B cell (primary cell): ENCODE measurements at regions not wholly inside any gene's neighbourhood (a gene's known extent, or its start where the extent isn't known, plus 50 kb on each side); places are given as distances from the start of the nearest gene placed in this dataset.

Source experiments
- ATAC-seq: fragments of 200-7000 bp; cut with Tn5 transposase; one replicate; pipeline ENCODE4 v1.10.0; 2021; ENCODE audit warnings: low read depth, mild to moderate bottlenecking, moderate number of reproducible peaks, moderate library complexity
- CTCF ChIA-PET: fragments of 350-600 bp; sonication (Branson Sonifier 250); formaldehyde crosslinking; loops from one replicate; lab custom pipeline; 2021; ENCODE audit warnings: antibody characterized with exemption, inconsistent platforms; lab: Charles Lee
- POLR2A ChIA-PET: fragments of 350-600 bp; sonication (Branson Sonifier 250); formaldehyde crosslinking; loops from one replicate; lab custom pipeline; 2021; ENCODE audit warnings: antibody characterized with exemption; lab: Charles Lee
- DNase-seq: peaks from one replicate; pipeline ENCODE4 v3.0.0; 2013
- H2AFZ ChIP-seq: 2 replicates; pipeline ENCODE4 v1.6.1; 2012; ENCODE audit warnings: mild to moderate bottlenecking, low read depth, low read length; ENCODE audit not compliant: insufficient read depth, poor library complexity, severe bottlenecking
- H3K27ac ChIP-seq, 2 donors: 1 replicate in 1 of 2; 2 replicates in 1 of 2; pipeline ENCODE4 v1.5.1; 2012 to 2013; ENCODE audit warnings: low read length in 2 of 2, mild to moderate bottlenecking in 2 of 2, moderate library complexity in 1 of 2
- H3K27me3 ChIP-seq, 4 experiments: fragments of 200-600 bp in 1 of 4; sonication (generic) in 1 of 4; replicated peaks in 1 of 4; 1 replicate in 2 of 4; 2 replicates in 2 of 4; pipeline versions ENCODE4 v1.6.1 to v1.7.0; 2013 to 2016; ENCODE audit warnings: low read length in 3 of 4, mild to moderate bottlenecking in 2 of 4, mixed read lengths in 1 of 4, moderate library complexity in 1 of 4; ENCODE audit not compliant: insufficient read depth in 4 of 4, control insufficient read depth in 3 of 4; ENCODE audit errors: control extremely low read depth in 1 of 4
- H3K36me3 ChIP-seq, 2 experiments: replicated peaks in 1 of 2; 1 replicate in 1 of 2; 2 replicates in 1 of 2; pipeline versions ENCODE4 v1.6.1 to v1.7.1; 2013; ENCODE audit warnings: low read length in 1 of 2; ENCODE audit not compliant: insufficient read depth in 2 of 2, control insufficient read depth in 1 of 2; ENCODE audit errors: control extremely low read depth in 1 of 2, extremely low read depth in 1 of 2
- H3K4me1 ChIP-seq, 2 donors: fragments of 200-600 bp in 1 of 2; sonication (generic) in 1 of 2; 1 replicate in 1 of 2; 2 replicates in 1 of 2; pipeline versions ENCODE4 v1.5.1 to v1.6.1; 2013 to 2017; ENCODE audit warnings: low read length in 2 of 2; ENCODE audit not compliant: control insufficient read depth in 2 of 2, insufficient read depth in 2 of 2
- H3K4me2 ChIP-seq: replicated peaks from 2 replicates; pipeline ENCODE3; 2012; ENCODE audit warnings: mild to moderate bottlenecking, low read depth, low read length; ENCODE audit not compliant: poor library complexity, severe bottlenecking
- H3K4me3 ChIP-seq, 5 experiments: fragments of 200-600 bp in 1 of 5; sonication (generic) in 1 of 5; 1 replicate in 3 of 5; 2 replicates in 2 of 5; pipeline versions ENCODE4 v1.5.1 to v1.7.0; 2011 to 2016; ENCODE audit warnings: low read length in 4 of 5, mild to moderate bottlenecking in 4 of 5, low read depth in 2 of 5, control low read depth in 1 of 5, moderate library complexity in 1 of 5; ENCODE audit not compliant: insufficient read depth in 1 of 5; ENCODE audit errors: control extremely low read depth in 1 of 5, extremely low read depth in 1 of 5
- H3K79me2 ChIP-seq: fragments of 200-600 bp; sonication (generic); one replicate; pipeline ENCODE4 v1.6.0; 2016; ENCODE audit warnings: low read length; ENCODE audit not compliant: control insufficient read depth, insufficient read depth
- H3K9ac ChIP-seq: fragments of 200-600 bp; sonication (generic); 2 replicates; pipeline ENCODE4 v1.6.1; 2017; ENCODE audit warnings: mild to moderate bottlenecking, low read length, moderate library complexity
- H3K9me3 ChIP-seq, 3 donors: one replicate each; pipeline versions ENCODE4 v1.6.1 to v1.7.1; 2013; ENCODE audit warnings: low read length in 2 of 3; ENCODE audit not compliant: control insufficient read depth in 2 of 3, insufficient read depth in 1 of 3; ENCODE audit errors: control extremely low read depth in 1 of 3
- H4K20me1 ChIP-seq: 2 replicates; pipeline ENCODE4 v1.6.0; 2012; ENCODE audit warnings: mild to moderate bottlenecking, low read length; ENCODE audit not compliant: insufficient read depth, control insufficient read depth, poor library complexity, severe bottlenecking
- H3K27ac Mint-ChIP-seq: one replicate; pipeline ENCODE4 v1.8.0; 2021; ENCODE audit warnings: mixed read lengths
- H3K27me3 Mint-ChIP-seq: one replicate; pipeline ENCODE4 v1.8.0; 2021; ENCODE audit warnings: mixed read lengths
- H3K4me1 Mint-ChIP-seq: one replicate; pipeline ENCODE4 v1.8.0; 2021; ENCODE audit warnings: mixed read lengths
- H3K4me3 Mint-ChIP-seq: one replicate; pipeline ENCODE4 v1.8.0; 2021; ENCODE audit warnings: mixed read lengths
- H3K9me3 Mint-ChIP-seq: one replicate; pipeline ENCODE4 v1.8.0; 2022; ENCODE audit warnings: mixed read lengths; ENCODE audit not compliant: insufficient read depth
- CTCF ChIP-seq: fragments of 200-600 bp; IDR thresholded peaks from one replicate; pipeline ENCODE4 v1.8.0; 2022; ENCODE audit warnings: antibody characterized with exemption, mild to moderate bottlenecking
- EZH2 ChIP-seq: IDR thresholded peaks from 2 replicates; pipeline ENCODE4 v1.6.1; 2012; ENCODE audit warnings: borderline replicate concordance, low read depth, mild to moderate bottlenecking, moderate library complexity, low read length; ENCODE audit not compliant: insufficient read depth, poor library complexity, severe bottlenecking
- WGBS: methylation state at CpG from one replicate; pipeline ENCODE4 v1.1.5; 2013; ENCODE audit warnings: missing lambda C conversion rate; ENCODE audit not compliant: insufficient coverage; 5-methylcytosine and 5-hydroxymethylcytosine counted together
- intact Hi-C: fragments of 100-400 bp; cut with micrococcal nuclease; formaldehyde crosslinking; loops from one replicate; pipeline ENCODE4 v1.10.0; 2022

- H3K36me3 ChIP-seq, result no peaks in the 10 kb centered on the region
- no peak overlapping the region for H3K4me3 ChIP-seq
- H3K79me2 ChIP-seq, result no peaks in the 10 kb centered on the region
- intact Hi-C loops, result no loop called here
- no peak overlapping the region for H2AFZ ChIP-seq
- Mint-ChIP-seq H3K9me3 (no peaks in the 10 kb centered on the region), H3K4me3 (no peak overlapping the region), H3K27ac (no peak overlapping the region), H3K27me3 (no peaks in the 10 kb centered on the region), H3K4me1 (no peaks in the 10 kb centered on the region)
- TF ChIP-seq CTCF (no peak), EZH2 (no peak)
- no peak overlapping the region for H3K9ac ChIP-seq
- H3K27me3 ChIP-seq, result no peaks in the 10 kb centered on the region
- 85% methylated on average over 2 of the region's 3 CpGs for WGBS
- peaks cover 0 to 5% (median 0%) of the 10 kb centered on the region in 3 donors for H3K9me3 ChIP-seq
- no peaks in the 10 kb centered on the region for H3K4me1 ChIP-seq
- no peak overlapping the region for H3K4me2 ChIP-seq
- no peaks in the 10 kb centered on the region for H4K20me1 ChIP-seq
- DNase-seq (no peak), ATAC-seq (no peak)
- ChIA-PET CTCF (no interaction called here), POLR2A (no interaction called here)
- H3K27ac ChIP-seq, result no peak overlapping the region
Observed at GRCh38 chr15:96079882-96080281, 250.6 kb upstream of the NR2F2 start.

- no peaks in the 10 kb centered on the region for H3K27me3 ChIP-seq
- CTCF ChIA-PET, result no interaction called here
- no peak overlapping the region for H3K4me2 ChIP-seq
- no peaks in the 10 kb centered on the region for H3K36me3 ChIP-seq
- no peak overlapping the region for H2AFZ ChIP-seq
- H3K4me3 ChIP-seq, result no peak overlapping the region
- H3K9ac ChIP-seq, result no peak overlapping the region
- ATAC-seq, result no peak
- Mint-ChIP-seq H3K4me1 (no peaks in the 10 kb centered on the region), H3K27ac (no peak overlapping the region), H3K27me3 (no peaks in the 10 kb centered on the region), H3K4me3 (no peak overlapping the region), H3K9me3 (no peaks in the 10 kb centered on the region)
- H3K79me2 ChIP-seq, result no peaks in the 10 kb centered on the region
- no peaks in the 10 kb centered on the region for H4K20me1 ChIP-seq
- intact Hi-C loops, result no loop called here
- no peak for DNase-seq
- H3K27ac ChIP-seq, result no peak overlapping the region
- no peaks in the 10 kb centered on the region for H3K4me1 ChIP-seq
- WGBS, result 38% methylated on average over 2 of the region's 3 CpGs
- POLR2A ChIA-PET, result no interaction called here
- H3K9me3 ChIP-seq, result peaks cover 0 to 4% (median 0%) of the 10 kb centered on the region in 3 donors
- TF ChIP-seq CTCF, result no peak
- no peak for TF ChIP-seq EZH2
Observed at GRCh38 chr15:96086164-96086563, 244.3 kb upstream of the NR2F2 start.
